ENCODE measurements at regions not wholly inside any gene's neighbourhood (a gene's known extent, or its start where the extent isn't known, plus 50 kb on each side); places are given as distances from the start of the nearest gene placed in this dataset.

- no peak for TF ChIP-seq CTCF (IDR thresholded peaks at IDR 0.05; ENCODE audit: low read depth, low read length)
- no peak for TF ChIP-seq POLR2A (IDR thresholded peaks at IDR 0.05; ENCODE audit: extremely low read depth, insufficient read length)
- TF ChIP-seq MAX (IDR thresholded peaks at IDR 0.05; ENCODE audit: low read depth, low read length): no peak
These were observed 742.3 kb upstream of the CELF4 start for GRCh38 chr18:38307914-38308313.
